GM12878 (cell line): ENCODE measurements at regions not wholly inside any gene's neighbourhood (a gene's known extent, or its start where the extent isn't known, plus 50 kb on each side); places are given as distances from the start of the nearest gene placed in this dataset.

Source experiments
- ASH2L ChIP-seq: fragments of 300-600, 200-600 bp; sonication (generic); IDR thresholded peaks from 2 replicates; pipeline ENCODE4 v1.6.1; 2017; ENCODE audit warnings: low read depth, mild to moderate bottlenecking, borderline replicate concordance
- CHD1 ChIP-seq: IDR thresholded peaks from 2 replicates; pipeline ENCODE4 v1.6.1; 2012; ENCODE audit warnings: low read depth, low read length, improper control_type of control experiment
- CHD4 ChIP-seq: fragments of 200-600 bp; sonication (generic); IDR thresholded peaks from 2 replicates; pipeline ENCODE4 v1.6.1; 2016; ENCODE audit warnings: mild to moderate bottlenecking
- CREB1 ChIP-seq: IDR thresholded peaks from 2 replicates; pipeline ENCODE4 v1.6.1; 2012; ENCODE audit warnings: low read depth, mild to moderate bottlenecking, inconsistent platforms
- CTCF ChIP-seq, 3 experiments: IDR thresholded peaks in 2 of 3; conservative IDR thresholded peaks in 1 of 3; 2 replicates each; pipeline ENCODE4 v1.5.1; 2011; ENCODE audit warnings: low read depth in 3 of 3, low read length in 3 of 3, mild to moderate bottlenecking in 3 of 3, control low read depth in 2 of 3, moderate library complexity in 2 of 3, inconsistent platforms in 1 of 3, mixed read lengths in 1 of 3; ENCODE audit not compliant: control insufficient read depth in 2 of 3, insufficient read depth in 1 of 3; ENCODE audit errors: extremely low read depth in 1 of 3
- DPF2 ChIP-seq: fragments of 450-650 bp; IDR thresholded peaks from 2 replicates; pipeline ENCODE4 v1.6.1; 2017; ENCODE audit warnings: mild to moderate bottlenecking
- ELK1 ChIP-seq: IDR thresholded peaks from 2 replicates; pipeline ENCODE4 v1.6.1; 2012; ENCODE audit warnings: low read depth, low read length, improper control_type of control experiment
- FOXK2 ChIP-seq: fragments of 450-650 bp; IDR thresholded peaks from 2 replicates; pipeline ENCODE4 v1.6.1; 2017; ENCODE audit warnings: mild to moderate bottlenecking, moderate library complexity
- FOXM1 ChIP-seq: IDR thresholded peaks from 2 replicates; pipeline ENCODE4 v1.6.1; 2012; ENCODE audit warnings: low read depth, mild to moderate bottlenecking, inconsistent platforms, low read length, moderate library complexity
- GATAD2B ChIP-seq: fragments of 450-650 bp; conservative IDR thresholded peaks from 2 replicates; pipeline ENCODE4 v1.6.1; 2017; ENCODE audit warnings: low read depth, mild to moderate bottlenecking, moderate library complexity
- MEF2B ChIP-seq: fragments of 450-650 bp; IDR thresholded peaks from 2 replicates; pipeline ENCODE4 v1.6.1; 2018; ENCODE audit warnings: mild to moderate bottlenecking, moderate library complexity; ENCODE audit not compliant: partially characterized antibody, poor library complexity, severe bottlenecking
- MLLT1 ChIP-seq: fragments of 450-650 bp; IDR thresholded peaks from 2 replicates; pipeline ENCODE4 v1.6.1; 2016; ENCODE audit warnings: mild to moderate bottlenecking
- REST ChIP-seq: IDR thresholded peaks from 2 replicates; pipeline ENCODE4 v1.6.1; 2012; ENCODE audit warnings: mild to moderate bottlenecking, low read depth, low read length
- SMC3 ChIP-seq: IDR thresholded peaks from 2 replicates; pipeline ENCODE4 v1.6.1; 2011; ENCODE audit warnings: low read length, improper control_type of control experiment, borderline replicate concordance
- TARDBP ChIP-seq: IDR thresholded peaks from 2 replicates; pipeline ENCODE4 v1.6.1; 2016; ENCODE audit warnings: borderline replicate concordance
- ZBED1 ChIP-seq: IDR thresholded peaks from 2 replicates; pipeline ENCODE4 v1.6.1; 2016; ENCODE audit warnings: borderline replicate concordance
- ZNF592 ChIP-seq: fragments of 450-650 bp; IDR thresholded peaks from 2 replicates; pipeline ENCODE4 v1.6.1; 2017; ENCODE audit warnings: mild to moderate bottlenecking, moderate library complexity

GRCh38 chr5:141762790-141763368 lies 80.8 kb upstream of the ARAP3 start (continued):
- no peak for TF ChIP-seq ZNF592
- TF ChIP-seq MLLT1 = no peak
- TF ChIP-seq ELK1 = no peak
- no peak for TF ChIP-seq CREB1
- TF ChIP-seq CHD1 = no peak
- no peak for TF ChIP-seq REST
- no peak for TF ChIP-seq DPF2
- peak; percentile 10 to 29 (median 29); a peak in 4 of 6 replicates for TF ChIP-seq CTCF (IDR thresholded peaks at IDR 0.05 in 2 of 3, conservative IDR thresholded peaks at IDR 0.05 in 1 of 3; ENCODE audit: control insufficient read depth in 2 of 3, extremely low read depth in 1 of 3, insufficient read depth in 1 of 3, low read depth in 3 of 3, low read length in 3 of 3)
- no peak for TF ChIP-seq TARDBP
- no peak for TF ChIP-seq GATAD2B
- no peak for TF ChIP-seq FOXM1
- no peak for TF ChIP-seq MEF2B
- TF ChIP-seq ASH2L = no peak
- TF ChIP-seq SMC3 = peak; percentile 28; the same call in 1 of the 2 replicates
- TF ChIP-seq FOXK2 = no peak
- no peak for TF ChIP-seq ZBED1
- no peak for TF ChIP-seq CHD4
- TF ChIP-seq, all 136 proteins: peak for 5
